Thyroid gland (tissue), 4 donors: ENCODE measurements at regions not wholly inside any gene's neighbourhood (a gene's known extent, or its start where the extent isn't known, plus 50 kb on each side); places are given as distances from the start of the nearest gene placed in this dataset.

Experiments
- CTCF ChIP-seq, 6 experiments: fragments of 200-600 bp in 3 of 6; fragments of 450-650 bp in 3 of 6; sonication (generic) in 3 of 6; IDR thresholded peaks; one replicate each; pipeline ENCODE4 v1.5.1; 2016 to 2019; ENCODE audit warnings: antibody characterized with exemption in 6 of 6, mild to moderate bottlenecking in 2 of 6, inconsistent platforms in 1 of 6, moderate library complexity in 1 of 6
- POLR2A ChIP-seq, 2 donors: fragments of 450-650 bp; IDR thresholded peaks; one replicate each; pipeline ENCODE4 v1.6.1; 2017; ENCODE audit warnings: antibody characterized with exemption in 2 of 2, mild to moderate bottlenecking in 2 of 2, moderate library complexity in 1 of 2

GRCh38 chr17:13393841-13394710 is 207.7 kb downstream of the HS3ST3A1 start:
- TF ChIP-seq POLR2A (IDR thresholded peaks at IDR 0.05) = no peak
- no peak for TF ChIP-seq CTCF (IDR thresholded peaks at IDR 0.05)
